ENCODE measurements at regions not wholly inside any gene's neighbourhood (a gene's known extent, or its start where the extent isn't known, plus 50 kb on each side); places are given as distances from the start of the nearest gene placed in this dataset.

- ChIA-PET POLR2A (no interaction called here), CTCF (no interaction called here)
- no peaks in the 10 kb centered on the region for H3K36me3 ChIP-seq (ENCODE audit: control insufficient read depth, insufficient read depth, low read length)
- in situ Hi-C loops (cut with HindIII; ENCODE audit: low pct_unique_long_range_greater_than_20kb, low sequenced_read_pairs) (no loop called here), intact Hi-C loops (cut with micrococcal nuclease; ENCODE audit: unreplicated experiment) (no loop called here)
- no peaks in the 10 kb centered on the region for H3K27me3 ChIP-seq (ENCODE audit: control insufficient read depth, insufficient read depth, low read length)
- TF ChIP-seq REST (IDR thresholded peaks at IDR 0.05; ENCODE audit: insufficient read depth in 1 of 2, low read depth in 2 of 2, low read length in 1 of 2) (no peak), SIN3A (IDR thresholded peaks at IDR 0.05; ENCODE audit: borderline replicate concordance, insufficient read depth, low read depth, low read length) (no peak), CTCF (IDR thresholded peaks at IDR 0.05) (no peak), POLR2AphosphoS5 (IDR thresholded peaks at IDR 0.05; ENCODE audit: low read depth, low read length) (no peak), TCF7L2 (IDR thresholded peaks at IDR 0.05; ENCODE audit: low read depth, low read length) (no peak)
- ATAC-seq (no peak), DNase-seq (ENCODE audit: low read depth, low spot score) (no peak)
- H3K4me1 ChIP-seq (ENCODE audit: control insufficient read depth, insufficient read depth, low read length): no peaks in the 10 kb centered on the region
- no peaks in the 10 kb centered on the region for H3K9me3 ChIP-seq (ENCODE audit: control insufficient read depth, insufficient read depth, low read depth, low read length)
- H3K4me3 ChIP-seq (ENCODE audit: low read depth in 2 of 2, low read length in 2 of 2): no peak overlapping the region
- no peak overlapping the region for H3K27ac ChIP-seq (ENCODE audit: low read length)
- BruUV-seq (replicated peaks): no TSS peak
Measured at GRCh38 chr9:10903969-10904368, 291.2 kb upstream of the PTPRD start.

DNA sequence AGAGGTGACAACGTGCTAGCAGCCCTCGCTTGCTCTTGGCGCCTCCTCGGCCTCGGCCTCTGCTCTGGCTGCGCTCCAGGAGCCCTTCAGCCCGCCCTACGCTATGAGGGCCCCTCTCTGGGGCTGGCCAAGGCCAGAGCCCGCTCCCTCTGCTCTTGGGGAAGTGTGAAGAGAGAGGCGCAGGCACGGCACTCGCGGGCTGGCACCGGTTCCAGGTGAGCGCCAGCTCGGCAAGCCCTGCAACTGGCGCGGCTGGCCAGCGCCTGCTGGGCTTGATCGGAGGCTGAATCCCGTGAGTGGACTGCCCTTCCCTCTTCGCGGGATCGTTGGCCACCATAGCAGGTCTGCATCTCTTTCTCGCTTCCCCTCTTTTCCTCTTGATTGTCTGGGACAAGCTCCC lies 298.0 kb upstream of the PTPRD start:
- Histone ChIP-seq H3K27me3 (ENCODE audit: control insufficient read depth, insufficient read depth, low read length) (no peaks in the 10 kb centered on the region), H3K9me3 (ENCODE audit: control insufficient read depth, insufficient read depth, low read depth, low read length) (no peaks in the 10 kb centered on the region), H3K4me3 (ENCODE audit: low read depth in 2 of 2, low read length in 2 of 2) (no peak overlapping the region), H3K27ac (ENCODE audit: low read length) (no peak overlapping the region), H3K4me1 (ENCODE audit: control insufficient read depth, insufficient read depth, low read length) (no peaks in the 10 kb centered on the region), H3K36me3 (ENCODE audit: control insufficient read depth, insufficient read depth, low read length) (no peaks in the 10 kb centered on the region)
- POLR2A ChIA-PET: no interaction called here
- ATAC-seq (no peak), DNase-seq (ENCODE audit: low read depth, low spot score) (no peak)
- intact Hi-C loops (cut with micrococcal nuclease; ENCODE audit: unreplicated experiment) (no loop called here), in situ Hi-C loops (cut with HindIII; ENCODE audit: low pct_unique_long_range_greater_than_20kb, low sequenced_read_pairs) (no loop called here)
- CTCF ChIA-PET: no interaction called here
- BruUV-seq (replicated peaks): no TSS peak
- TF ChIP-seq CTCF (IDR thresholded peaks at IDR 0.05) (no peak), REST (IDR thresholded peaks at IDR 0.05; ENCODE audit: insufficient read depth in 1 of 2, low read depth in 2 of 2, low read length in 1 of 2) (no peak), TCF7L2 (IDR thresholded peaks at IDR 0.05; ENCODE audit: low read depth, low read length) (no peak)

Measured in Panc1 (cell line).